Fibroblast of skin of left biceps (primary cell): ENCODE measurements at regions not wholly inside any gene's neighbourhood (a gene's known extent, or its start where the extent isn't known, plus 50 kb on each side); places are given as distances from the start of the nearest gene placed in this dataset.
"Not testable (repeated sequence)": the region's sequence is repeated elsewhere in the genome, so short reads cannot be mapped to it uniquely, and the experiment has no call there.

ENCODE experiments used
- DNase-seq, 2 experiments: peaks; one replicate each; pipeline ENCODE4 v3.0.0-alpha.2; 2013; ENCODE audit warnings: low read depth in 2 of 2

DNA sequence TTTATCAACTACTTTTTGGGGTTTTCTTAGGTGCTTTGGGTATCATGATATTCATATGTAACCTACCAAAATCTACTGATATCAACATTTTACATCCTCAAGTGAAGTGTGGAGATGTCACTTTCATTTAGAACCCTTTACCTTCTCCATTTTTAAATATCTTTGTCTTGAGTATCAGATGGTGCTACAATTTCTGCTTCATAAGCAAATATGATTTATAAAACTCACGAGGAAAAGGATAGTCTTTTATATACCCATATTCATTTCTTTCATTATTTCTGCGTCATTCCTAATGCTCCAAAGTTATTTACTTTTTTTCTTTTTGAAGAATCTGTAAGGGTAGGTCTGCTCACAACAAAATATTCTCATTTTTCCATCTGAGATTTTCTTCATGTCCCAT is 991.7 kb downstream of the CDH11 start:
- DNase-seq, result no peak

DNA sequence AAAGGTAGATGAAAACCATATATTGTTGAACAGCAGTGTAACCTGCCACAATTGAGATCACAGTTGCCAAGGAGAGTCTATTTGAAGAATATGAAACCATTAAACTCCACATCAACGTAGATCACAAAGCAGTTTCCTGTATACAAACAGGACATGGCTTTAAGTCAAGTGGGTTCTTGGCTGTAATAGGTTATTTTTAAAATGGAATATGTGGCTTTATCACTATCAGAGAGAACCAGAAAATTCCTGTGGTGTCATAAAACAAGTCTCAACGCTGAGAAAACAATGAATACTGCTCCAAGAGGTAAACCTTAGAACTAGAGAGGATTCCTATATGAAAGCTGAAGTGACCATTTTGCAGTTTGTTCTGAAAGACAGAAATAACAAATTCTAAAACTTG is 999.7 kb downstream of the CDH11 start:
- DNase-seq, result no peak

DNA sequence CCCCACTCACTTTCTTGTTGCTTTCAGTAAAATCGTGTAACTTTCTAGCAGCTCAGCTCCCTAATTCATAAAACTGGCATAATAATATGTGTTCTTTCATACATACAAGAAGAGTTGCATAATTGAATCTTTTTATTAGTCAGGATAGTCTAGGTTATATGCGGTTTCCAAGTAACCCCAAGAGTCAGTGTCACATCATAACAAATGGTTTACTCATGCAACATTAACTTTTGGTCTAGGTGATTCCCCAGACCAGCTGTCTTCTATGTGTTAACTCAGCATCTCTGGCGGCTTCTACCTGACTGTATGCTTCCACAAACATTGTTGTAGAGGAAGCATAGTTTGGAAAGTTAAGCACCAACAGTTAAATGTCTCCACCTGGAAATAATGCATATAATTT is 1000.4 kb downstream of the CDH11 start:
- DNase-seq, result peak in 1 of 2 experiments; percentile 19

DNA sequence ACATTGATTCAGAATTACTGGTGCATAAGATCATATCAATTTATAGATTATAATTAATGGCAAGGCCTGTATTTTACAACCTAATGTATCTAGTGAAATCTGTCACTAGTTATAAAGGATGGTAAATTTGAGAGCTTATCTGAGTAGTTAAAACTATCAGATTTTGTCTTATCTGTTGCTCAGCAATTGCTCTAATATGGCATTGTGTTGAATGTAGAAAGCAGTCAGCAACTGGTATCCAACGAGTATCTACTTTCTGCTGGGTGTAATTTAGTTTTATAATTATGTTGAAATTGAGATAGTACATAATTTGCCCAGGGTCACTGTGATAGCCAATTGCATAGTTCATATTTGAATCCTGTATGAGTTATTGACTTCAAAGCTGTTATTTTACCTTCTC is 1005.7 kb downstream of the CDH11 start:
- DNase-seq, result no peak

DNA sequence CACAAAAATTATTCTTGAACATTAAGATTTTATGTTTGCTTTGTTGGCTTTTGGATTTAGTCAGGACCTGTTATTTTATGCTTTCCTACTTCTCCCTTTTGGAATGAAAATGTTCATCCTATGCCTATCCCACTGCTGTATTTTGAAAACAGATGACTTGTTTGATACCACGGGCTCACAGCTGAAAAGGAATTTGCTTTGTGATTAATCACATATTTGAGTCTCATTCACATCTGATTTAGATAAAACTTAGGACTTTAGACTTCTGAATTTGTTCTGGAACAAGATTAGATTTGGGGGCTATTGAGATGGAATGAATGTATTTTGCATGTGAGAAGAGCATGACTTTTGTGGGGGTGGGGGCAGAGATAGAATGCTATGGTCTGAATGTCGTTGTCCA is 1012.6 kb downstream of the CDH11 start:
- DNase-seq, result no peak

DNA sequence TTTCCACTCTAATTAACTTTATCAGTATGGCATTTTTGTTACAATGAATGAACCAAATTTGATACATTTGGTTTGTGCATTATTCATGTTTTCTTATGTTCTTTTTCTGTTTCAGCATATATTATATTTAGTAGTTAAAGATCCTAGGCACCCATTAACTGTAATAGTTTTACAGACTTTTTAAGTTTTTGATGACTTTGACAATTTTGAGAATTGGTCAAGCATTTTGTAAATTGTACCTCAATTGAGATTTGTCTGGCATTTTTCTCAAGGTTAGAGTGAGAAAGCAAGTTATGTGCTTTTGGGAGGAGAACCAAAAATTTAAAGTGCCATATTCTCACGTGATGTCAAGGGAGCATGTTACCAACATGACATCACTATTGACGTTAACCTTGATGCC is 1019.2 kb downstream of the CDH11 start:
- DNase-seq, result no peak

DNA sequence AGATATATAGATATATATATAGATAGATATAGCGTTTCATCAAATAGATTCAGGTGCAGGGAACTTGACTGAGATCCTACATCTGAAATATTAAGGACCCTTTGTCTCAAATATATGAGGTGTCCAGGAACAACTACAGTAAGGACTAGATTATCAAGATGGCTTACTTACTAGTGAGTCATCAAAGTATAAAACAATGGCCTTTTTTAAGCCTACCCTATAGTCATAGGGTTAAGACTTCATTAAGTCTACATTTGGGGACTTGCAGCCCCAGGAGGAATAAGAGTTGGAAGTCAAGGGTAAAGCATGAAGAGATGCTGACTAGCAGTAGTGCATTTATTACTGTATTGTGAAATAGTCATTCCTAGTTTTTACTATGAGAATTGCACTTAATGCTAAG is 1023.4 kb downstream of the CDH11 start:
- no peak for DNase-seq

DNA sequence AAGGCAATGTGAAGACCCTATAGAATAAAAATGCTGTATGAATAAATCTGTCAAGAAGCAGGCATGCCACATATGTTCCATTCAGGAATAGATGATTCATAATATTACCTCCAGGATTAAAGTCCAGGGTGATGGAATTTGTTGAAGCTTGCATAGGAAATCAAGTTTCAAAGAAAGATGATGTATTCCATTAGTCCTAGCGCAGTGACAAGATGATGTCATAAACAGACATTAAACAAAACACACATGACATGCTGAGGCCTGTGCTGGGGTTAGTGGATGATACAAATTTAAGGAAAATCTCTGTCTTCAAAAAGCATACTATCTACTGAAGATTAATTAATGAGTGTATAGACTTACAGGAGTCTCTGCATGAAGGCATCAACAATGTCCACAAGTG is 1025.2 kb downstream of the CDH11 start:
- DNase-seq, result no peak

DNA sequence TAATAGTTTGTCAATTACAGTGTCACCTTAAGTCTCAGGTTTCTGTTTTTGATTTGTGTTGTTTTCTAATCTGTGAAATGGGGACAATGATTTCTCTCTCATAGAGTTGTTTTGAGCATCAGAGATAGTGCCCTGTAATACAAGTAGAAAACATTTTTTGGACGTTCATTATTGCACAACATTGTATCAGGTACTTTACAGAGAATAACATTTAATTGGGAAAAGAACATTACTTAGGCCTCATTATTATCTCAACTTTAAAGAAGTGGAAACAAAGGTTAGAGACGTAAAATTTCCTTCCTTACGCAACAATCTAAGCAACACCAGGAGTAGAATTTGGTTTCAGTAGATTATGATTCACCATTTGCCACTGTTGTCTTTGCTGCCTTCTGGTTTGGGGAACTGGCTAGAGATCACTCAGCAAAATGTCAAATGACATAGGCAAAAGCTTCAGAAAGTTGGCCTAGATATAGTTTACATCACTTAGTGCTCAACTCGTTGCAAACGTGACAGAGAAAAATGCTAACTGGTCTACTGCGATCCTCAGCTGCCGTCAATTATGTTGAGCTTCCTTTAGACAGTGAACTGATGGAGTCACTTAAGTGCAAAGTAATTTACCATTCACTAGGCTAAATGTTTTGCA is 1026.8 kb downstream of the CDH11 start:
- no peak for DNase-seq

DNA sequence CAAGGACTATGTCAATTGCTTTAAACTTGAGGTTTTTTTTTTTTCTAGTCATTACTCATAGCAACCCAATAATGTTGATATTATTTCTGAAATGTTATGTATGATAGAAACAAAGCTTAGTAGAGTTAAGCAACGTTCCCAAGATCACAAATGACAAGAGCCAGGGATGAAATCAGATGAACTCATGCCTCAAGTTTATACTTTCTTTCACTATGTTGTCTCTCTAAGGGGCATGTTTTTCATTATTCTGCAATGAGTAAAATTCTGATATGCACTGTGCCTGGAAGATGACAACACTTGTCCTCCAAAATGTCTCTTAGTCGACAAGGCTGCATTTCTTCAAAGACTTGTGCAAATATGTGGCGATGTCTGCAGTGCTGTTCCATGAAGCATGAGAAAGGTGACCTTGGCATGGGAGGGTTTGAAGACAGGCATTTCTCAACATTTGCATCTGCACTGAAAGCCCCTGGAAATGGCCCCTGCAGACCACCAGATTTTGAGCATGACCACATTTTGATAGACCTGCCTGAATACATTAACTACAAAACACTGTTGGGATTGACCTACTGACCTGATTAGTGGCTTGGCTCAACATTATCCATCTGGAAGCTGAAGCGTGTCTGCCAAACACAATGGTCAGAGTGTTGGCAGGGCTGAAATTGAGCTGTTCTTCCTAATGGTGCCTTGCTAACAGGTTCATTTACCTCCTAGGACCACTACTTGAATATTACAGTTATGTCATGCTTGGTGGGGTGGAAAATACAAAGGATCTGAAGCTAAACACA is 1027.5 kb downstream of the CDH11 start:
- no peak for DNase-seq

DNA sequence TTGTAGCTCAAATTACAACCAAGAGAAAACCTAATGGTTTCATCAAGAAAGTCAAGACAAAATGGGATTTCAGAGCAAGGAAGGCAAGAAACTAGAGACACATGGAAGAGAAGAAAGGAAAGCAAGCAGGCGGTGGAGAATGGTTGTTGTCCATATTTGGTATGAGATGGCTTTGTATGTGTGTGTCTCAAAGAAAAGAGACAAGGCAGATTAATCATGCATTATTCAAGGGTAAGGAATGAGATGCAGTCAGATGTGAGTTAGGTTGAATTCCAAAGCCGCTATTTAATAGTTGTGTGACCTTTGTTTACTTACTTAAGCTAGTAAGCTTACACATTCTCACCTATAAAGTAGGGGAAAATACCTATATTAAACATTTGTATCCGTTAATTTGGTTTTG is 1029.6 kb downstream of the CDH11 start:
- peak; percentile 70 to 76 for DNase-seq

DNA sequence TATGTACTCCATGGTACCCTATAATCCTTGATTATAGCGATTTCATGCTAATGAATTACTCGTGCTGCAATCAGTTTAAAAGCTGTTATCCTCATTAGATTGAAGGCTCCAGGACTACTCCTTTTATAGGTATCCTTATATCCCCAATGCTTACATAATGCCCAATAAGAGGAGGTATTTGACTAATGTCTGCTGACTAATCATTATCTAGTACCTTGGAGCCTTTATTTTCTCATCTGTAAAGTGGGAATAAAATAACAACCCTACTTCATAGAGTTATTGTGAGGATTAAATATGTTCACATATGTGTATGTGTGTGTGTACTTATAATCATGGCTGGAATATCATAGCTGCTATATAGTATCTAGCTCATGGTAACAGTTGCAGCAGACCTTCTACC is 1031.5 kb downstream of the CDH11 start:
- DNase-seq, result no peak

DNA sequence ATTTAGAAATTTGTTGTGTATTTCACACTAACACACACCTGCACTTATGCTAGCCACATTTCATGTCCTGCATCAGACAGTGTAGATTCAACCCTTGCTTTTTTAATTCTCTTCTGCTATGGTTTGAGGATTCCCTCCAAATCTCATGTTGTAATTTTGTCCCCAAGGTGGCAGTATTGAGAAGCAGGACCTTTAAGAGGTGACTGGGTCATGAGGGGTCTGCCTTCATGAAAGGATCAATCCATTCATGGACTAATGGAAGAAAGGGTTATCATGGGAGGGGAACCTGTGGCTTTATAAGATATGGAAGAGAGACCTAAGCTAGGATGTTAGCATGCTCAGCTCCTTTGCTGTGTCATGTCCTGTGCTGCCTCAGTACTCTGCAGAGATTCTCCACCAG is 1032.2 kb downstream of the CDH11 start:
- no peak for DNase-seq

DNA sequence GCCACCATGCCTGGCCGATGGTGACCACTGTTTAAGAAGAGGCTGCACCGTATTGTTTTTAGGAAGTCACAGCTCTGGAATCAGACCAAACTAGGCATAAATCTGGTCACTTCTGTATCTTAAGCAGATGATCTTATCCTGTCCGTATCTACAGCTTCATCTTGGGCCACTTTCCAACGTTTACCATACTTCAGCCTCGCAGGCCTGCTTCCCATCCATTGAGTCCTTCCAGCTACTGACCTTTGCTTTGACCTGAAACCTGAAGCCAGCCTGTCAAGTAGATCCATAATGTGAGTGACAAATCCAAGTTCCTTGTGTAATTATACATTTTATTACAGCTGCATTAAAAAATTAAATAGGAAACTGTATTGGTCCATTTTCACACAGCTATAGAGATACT is 1033.0 kb downstream of the CDH11 start:
- DNase-seq, result no peak

DNA sequence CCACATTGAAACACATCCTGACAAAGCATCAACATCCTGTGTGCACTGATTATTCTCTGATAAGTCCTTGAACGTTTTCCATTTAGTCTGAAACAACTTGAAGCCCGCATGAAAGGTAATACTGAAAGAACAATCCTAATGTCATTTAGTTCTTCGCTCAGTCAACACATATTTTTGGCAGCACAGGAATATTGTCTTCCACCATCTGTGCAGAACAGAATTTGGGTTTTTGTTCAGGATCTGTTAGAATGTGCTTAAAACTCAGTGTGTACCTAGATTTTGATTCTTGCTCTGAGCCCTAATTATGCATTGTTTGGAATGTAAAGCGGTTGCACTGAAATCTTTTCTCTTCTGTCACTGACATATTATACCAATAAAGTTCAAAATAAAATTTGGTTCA is 1036.6 kb downstream of the CDH11 start:
- DNase-seq, result no peak

DNA sequence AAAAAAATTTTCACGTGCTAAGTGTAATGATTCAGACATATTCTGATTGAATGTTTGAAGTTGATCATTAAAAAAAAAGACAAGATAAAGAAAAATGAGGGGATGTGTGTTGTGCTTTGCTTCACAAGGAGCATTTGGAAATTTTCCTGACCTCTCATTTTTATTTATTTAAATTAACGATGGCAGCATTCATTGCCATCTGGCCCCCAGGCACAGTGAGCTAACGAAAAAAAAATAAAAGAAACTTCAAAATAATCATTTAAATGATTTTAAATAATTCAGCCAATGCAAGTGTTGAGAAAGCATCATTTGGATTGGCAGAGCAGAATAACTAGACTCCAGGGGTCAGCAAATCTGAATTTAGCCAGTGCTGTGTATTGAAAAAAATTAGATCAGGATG is 1037.2 kb downstream of the CDH11 start:
- no peak for DNase-seq

DNA sequence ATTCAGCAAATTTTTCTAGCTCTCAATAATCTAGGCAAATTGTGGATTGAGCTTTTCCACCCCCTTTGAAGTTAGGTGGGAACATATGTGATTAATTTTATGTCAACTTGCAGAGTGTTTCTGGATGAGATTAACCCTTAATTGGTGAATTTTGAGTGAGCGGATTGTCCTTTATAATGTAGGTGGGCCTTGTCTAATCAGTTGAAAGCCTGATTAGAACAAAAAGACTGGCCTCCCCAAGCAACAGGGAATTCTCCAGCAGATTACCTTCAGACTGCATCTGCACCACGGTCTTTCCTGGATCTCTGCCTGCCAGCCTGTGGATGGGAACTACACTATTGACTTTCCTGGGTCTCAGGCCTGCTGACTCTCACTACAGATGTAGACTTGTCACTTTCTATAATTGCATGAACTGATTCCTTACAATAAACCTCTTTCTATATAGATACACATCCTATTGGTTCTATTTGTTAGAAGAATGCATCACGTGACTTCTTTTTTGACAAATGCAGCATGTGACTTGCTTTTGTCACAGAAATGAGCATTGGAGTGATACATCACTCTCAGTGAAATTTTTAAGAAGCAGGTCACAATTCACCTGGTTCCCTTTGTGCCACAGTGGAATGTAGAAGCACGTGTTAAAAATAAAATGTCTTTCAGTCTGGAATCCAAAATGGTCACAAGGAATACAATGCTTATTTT is 1038.3 kb downstream of the CDH11 start:
- DNase-seq, result no peak

DNA sequence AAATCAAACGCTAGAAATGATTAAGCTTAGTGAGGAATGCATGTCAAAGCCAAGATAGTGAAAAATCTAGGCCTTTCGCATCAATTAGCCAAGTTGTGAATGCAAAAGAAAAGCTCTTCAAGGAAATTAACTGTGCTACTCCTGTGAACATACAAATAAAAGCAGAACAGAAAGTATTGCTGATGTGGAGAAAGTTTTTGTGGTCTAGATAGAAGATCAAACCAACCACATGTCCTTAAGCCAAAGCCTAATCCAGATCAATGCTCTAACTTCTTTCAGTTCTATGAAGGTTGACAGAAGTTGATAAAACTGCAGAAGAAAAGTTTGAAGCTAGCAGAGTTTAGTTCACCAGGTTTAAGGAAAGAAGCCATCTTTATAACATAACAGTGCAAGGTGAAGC is 1044.6 kb downstream of the CDH11 start:
- no peak for DNase-seq

DNA sequence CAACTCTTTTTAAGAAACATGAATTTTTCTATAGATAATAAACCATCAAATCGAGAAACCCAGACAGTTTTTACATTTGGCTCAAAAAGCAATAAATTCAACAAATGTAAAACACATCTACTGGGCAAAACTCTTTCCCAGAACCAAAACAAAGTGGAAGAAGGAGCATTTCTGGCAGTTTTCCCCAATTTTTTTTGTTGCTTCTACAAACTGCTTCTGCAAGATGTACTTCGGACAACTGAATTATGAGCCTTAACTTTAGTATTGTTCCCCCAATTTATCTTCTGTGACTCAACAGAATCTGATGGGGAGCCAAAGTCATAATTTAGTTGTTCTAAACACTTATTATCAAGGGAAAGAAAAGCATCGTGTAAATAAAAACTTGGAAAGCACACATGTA is 1047.2 kb downstream of the CDH11 start:
- DNase-seq, result no peak

DNA sequence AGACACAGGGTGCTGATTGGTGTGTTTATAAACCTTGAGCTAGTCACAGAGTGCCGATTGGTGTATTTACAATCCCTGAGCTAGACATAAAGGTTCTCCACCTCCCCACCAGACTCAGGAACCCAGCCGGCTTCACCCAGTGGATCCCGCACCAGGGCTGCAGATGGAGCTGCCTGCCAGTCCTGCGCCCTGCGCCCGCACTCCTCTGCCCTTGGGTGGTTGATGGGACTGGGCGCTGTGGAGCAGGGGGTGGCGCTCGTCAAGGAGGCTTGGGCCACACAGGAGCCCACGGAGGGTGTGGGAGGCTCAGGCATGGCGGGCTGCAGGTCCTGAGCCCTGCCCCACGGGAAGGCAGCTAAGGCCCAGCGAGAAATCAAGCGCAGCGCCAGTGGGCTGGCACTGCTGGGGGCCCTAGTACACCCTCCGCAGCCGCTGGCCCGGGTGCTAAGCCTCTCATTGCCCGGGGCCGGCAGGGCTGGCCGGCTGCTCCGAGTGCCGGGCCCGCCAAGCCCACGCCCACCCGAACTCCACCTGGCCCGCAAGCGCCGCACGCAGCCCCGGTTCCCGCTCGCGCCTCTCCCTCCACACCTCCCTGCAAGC is 1049.6 kb downstream of the CDH11 start:
- not testable (repeated sequence) for DNase-seq

DNA sequence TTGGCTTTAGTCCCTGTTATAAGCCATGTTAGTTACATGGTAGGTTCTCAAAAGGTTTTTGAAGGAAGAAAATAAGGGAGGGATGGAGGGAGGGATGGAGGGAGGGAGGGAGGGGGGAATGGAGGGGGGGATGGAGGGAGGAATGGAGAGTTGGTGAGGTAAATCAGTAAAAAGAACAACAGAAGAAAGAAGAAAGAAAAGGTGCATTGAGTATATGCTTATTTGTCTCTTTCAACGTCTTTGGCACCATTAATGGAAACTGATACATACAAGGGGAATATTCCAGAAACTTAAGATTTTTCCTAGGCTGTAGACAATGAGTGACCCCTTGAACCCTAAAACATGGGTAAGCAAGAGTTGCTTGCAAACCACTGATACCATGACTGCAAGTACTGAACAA is 1056.3 kb downstream of the CDH11 start:
- DNase-seq, result no peak

DNA sequence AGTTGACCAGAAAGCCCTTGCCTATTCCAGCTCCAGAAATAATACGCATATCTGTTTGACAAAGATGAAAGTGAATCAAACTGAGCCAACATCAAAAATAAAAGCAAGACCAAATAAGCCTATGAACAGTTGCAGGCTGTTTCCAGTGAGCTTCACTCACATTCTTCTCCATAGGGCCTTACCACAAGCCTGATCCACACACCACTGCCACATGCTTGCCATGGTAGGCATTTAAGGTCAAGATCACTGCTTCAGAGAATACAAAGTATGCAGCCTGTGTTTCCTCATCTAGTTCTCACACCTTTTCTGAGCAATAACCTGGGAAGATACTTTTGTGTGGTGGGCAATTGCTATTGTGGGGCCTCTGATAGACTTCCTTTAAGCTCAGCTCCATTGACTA is 1060.2 kb downstream of the CDH11 start:
- no peak for DNase-seq

DNA sequence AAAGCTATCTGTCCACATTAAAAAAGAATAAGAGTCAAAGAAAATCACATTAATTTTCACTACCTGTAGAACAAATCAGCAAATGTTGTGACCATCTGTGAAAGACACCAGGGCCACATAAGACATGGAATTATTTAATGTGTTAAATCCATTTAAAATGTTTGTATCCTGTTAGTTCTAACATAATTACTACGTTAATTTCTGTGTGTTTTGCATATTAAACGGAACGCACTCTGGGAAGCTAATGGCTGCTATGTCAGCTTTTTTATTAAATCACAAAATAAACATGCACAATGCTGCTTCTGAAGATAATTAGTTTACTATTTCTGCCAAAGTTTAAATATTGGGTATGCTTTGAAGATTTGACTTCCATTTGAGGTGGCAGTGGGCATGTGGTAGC is 1061.2 kb downstream of the CDH11 start:
- no peak for DNase-seq
